Urinary bladder (tissue), 3 donors: ENCODE measurements at regions not wholly inside any gene's neighbourhood (a gene's known extent, or its start where the extent isn't known, plus 50 kb on each side); places are given as distances from the start of the nearest gene placed in this dataset.

Source experiments
- DNase-seq: peaks from one replicate; pipeline ENCODE4 v3.0.0-alpha.2; 2015; ENCODE audit errors: extremely low spot score
- H3K27ac ChIP-seq: one replicate; pipeline ENCODE4 v1.5.1; 2013; ENCODE audit warnings: low read depth, mild to moderate bottlenecking, moderate library complexity
- H3K36me3 ChIP-seq: one replicate; pipeline ENCODE4 v1.6.1; 2013; ENCODE audit warnings: mild to moderate bottlenecking, moderate library complexity; ENCODE audit not compliant: insufficient read depth
- H3K4me1 ChIP-seq: one replicate; pipeline ENCODE4 v1.6.1; 2013; ENCODE audit warnings: mild to moderate bottlenecking, moderate library complexity; ENCODE audit not compliant: insufficient read depth
- H3K4me3 ChIP-seq: one replicate; pipeline ENCODE4 v1.5.1; 2013; ENCODE audit warnings: low read depth, low read length
- WGBS: extraction: QIAGEN DNeasy Blood & Tissue Kit; methylation state at CpG from one replicate; pipeline ENCODE4 v1.1.7; 2013; 5-methylcytosine and 5-hydroxymethylcytosine counted together
- donor health status: healthy with polysubstance abuse.
- donor health status: healthy.

DNA sequence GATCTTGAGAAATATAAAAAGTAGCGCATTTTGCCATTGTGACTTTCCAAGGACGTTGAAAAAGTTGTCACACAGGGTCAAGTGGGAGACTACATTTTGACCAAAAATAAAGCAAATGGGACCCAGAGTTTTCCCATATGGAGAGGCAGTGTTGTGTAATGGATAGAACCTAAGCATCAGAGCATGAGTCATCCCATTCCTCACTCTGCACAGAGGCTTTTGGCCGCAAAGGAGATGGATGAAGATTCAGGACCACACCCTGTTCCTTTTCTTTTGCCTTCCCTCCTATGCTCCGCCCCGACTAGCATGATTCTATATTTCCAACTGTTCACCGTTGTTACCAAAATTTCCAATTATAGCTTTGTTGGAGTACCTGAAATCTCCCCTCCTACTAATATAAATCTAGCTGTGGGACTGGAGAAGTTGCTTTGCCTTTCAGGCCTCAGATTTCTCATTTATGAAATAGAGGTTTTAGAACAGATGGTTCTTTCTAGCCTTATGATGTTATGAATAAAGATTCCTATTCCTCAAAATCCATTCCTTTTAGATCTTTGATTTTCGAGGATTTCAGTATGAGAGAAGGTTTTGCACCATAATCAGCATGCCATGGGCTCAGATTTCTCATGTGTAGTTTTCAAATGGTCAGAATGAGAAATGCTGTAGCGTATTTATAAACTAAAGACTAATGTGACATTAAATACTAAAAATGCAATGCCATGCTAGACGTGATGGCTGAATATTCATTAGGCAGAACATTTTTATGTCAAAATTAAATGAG lies 921.9 kb upstream of the TENM4 start:
- 89% methylated on average over 9 of the region's 9 CpGs for WGBS
- H3K36me3 ChIP-seq: no peaks in the 10 kb centered on the region
- no peak for DNase-seq
- H3K4me1 ChIP-seq: no peaks in the 10 kb centered on the region
- no peak overlapping the region for H3K27ac ChIP-seq
- H3K4me3 ChIP-seq: no peak overlapping the region

DNA sequence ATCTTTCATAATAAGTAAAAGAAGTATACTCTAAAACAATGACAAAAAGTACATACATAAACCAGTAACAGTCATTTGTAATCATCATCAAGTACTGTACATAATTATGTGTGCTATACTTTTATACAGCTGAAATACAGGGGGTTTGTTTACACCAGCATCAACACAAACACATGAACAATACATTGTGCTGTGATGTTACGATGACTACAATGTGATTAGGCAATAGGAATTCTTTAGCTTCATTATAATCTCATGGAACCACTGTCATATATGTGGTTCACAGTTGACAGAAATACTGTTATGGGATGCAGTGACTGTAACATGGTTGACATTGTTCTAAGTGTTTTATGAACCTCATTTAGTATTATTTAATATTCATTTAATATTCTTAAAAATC lies 914.4 kb upstream of the TENM4 start:
- no peak for DNase-seq
- WGBS: 92% methylated on average over 1 of the region's 1 CpG
- no peaks in the 10 kb centered on the region for H3K4me1 ChIP-seq

DNA sequence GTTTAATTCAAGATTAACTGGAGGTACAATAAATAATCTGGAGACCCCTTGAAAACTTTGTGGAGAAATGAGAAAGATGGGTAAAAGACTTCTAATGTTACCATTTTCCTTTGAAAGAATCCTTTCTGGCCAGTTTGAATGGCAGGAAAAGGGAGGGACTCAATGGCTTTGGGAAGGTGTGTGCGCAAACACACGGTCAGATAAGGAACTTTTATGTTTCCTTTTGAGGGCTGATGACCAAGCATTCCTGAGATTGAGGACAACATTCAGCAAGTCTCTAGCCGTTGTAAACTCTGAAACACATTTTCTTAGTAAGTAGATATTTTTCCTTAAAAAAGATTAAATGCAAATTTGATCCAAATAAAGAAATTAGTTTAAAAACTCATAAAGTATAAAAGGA lies 909.7 kb upstream of the TENM4 start:
- Histone ChIP-seq H3K27ac (no peak overlapping the region), H3K4me1 (no peaks in the 10 kb centered on the region), H3K36me3 (no peaks in the 10 kb centered on the region), H3K4me3 (no peak overlapping the region)
- WGBS: 44% methylated on average over 3 of the region's 3 CpGs
- no peak for DNase-seq

More for the DNA sequence above, 914.4 kb upstream of the TENM4 start:
- Histone ChIP-seq H3K36me3 (no peaks in the 10 kb centered on the region), H3K4me3 (no peak overlapping the region), H3K27ac (no peak overlapping the region)

DNA sequence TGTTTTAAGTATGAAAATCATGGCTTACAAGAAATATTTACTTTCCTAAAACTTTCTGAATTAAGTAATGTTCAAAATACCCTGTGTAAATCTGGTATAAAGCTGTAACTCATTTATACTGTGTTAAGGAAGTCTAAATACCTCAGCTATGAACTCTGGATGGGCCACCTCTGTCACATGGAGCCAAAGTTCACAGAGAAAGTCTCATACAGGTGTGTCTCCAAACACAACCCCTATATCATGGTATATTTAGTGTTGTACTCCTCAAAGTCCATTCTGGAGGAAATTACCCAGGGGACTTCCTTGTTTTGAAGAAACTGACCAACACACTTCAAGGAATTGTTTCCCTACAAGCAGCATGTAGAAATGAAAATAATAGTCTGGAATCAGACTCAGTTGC lies 909.2 kb upstream of the TENM4 start:
- Histone ChIP-seq H3K4me3 (no peak overlapping the region), H3K36me3 (no peaks in the 10 kb centered on the region), H3K4me1 (no peaks in the 10 kb centered on the region), H3K27ac (no peak overlapping the region)
- DNase-seq: no peak

DNA sequence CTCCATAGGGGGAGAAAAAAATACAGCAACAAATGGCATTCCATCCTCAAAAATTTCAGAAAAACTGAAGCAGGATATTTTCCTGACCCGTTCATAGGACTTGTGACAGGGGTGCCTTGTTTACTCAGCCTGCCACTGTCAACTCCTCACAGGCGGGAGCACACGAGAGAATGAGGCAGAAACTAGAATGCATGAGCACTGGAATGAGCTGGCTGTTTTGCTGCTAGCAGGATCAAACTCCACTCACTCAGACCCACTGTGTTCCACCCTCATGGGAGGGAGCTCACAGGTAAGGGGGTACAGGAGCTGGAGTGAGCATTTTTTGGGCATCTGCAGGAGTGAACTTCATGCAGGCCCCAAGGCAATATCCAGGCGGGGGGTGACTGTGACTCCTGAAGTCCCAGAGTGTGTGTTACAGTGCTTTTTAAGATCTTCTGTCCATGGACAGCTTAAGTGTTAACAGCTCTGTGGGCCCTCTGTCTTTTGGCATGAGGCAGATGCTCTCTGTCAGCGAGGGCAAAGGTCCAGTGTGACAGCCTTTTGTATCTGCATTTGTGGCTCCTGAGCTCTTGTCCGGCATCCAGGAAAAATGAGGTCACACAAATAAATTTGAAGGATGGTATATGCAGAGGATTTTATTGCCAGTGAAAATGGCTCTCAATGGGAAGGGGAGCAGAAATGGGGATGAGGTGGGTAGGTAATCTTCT lies 905.7 kb upstream of the TENM4 start:
- no peak overlapping the region for H3K4me3 ChIP-seq
- 62% methylated on average over 6 of the region's 6 CpGs for WGBS
- no peak overlapping the region for H3K27ac ChIP-seq
- no peaks in the 10 kb centered on the region for H3K4me1 ChIP-seq
- DNase-seq: no peak
- H3K36me3 ChIP-seq: no peaks in the 10 kb centered on the region

DNA sequence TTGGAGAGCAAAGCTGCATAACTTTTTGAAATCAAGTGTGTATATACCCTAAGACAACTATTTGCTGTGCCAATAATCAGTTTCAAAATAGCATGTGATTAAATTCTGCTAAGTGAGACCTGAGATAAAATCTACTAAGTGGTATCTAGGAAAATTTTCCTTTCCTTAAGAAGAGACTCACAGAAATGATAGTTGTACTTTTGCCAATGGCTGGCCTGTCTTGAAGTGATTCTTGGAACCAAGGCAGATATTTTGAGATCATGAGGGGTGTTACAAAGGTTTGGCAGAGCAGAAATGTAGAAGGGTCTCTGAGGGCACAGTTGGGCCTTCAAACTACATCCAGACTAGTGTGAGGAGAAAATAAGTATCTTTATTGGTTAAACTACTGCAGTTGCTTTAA lies 902.6 kb upstream of the TENM4 start:
- DNase-seq: no peak
- no peaks in the 10 kb centered on the region for H3K4me1 ChIP-seq
- no peak overlapping the region for H3K27ac ChIP-seq
- H3K36me3 ChIP-seq: no peaks in the 10 kb centered on the region
- H3K4me3 ChIP-seq: no peak overlapping the region

DNA sequence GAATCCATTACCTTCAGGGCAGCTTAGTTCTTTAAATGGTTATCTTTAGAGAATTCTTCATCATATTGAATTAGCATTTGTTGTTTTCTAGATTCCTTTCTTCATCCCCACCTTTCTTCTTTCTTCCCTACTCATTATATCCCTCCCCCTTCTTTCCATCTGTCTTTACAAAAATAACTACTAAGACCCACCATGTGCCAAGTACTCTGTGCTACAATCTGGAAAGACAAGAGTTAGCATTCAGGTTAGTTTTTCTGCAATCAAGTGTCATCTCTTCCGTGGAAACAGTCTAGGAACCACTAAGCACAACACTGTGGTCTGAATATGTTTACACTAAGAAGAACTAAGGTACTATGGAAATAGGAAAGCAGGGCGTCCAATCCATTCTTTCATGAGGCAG lies 897.4 kb upstream of the TENM4 start:
- no peaks in the 10 kb centered on the region for H3K4me1 ChIP-seq
- WGBS: 37% methylated on average over 2 of the region's 2 CpGs
- H3K4me3 ChIP-seq: no peak overlapping the region
- no peaks in the 10 kb centered on the region for H3K36me3 ChIP-seq
- no peak overlapping the region for H3K27ac ChIP-seq
- DNase-seq: no peak

DNA sequence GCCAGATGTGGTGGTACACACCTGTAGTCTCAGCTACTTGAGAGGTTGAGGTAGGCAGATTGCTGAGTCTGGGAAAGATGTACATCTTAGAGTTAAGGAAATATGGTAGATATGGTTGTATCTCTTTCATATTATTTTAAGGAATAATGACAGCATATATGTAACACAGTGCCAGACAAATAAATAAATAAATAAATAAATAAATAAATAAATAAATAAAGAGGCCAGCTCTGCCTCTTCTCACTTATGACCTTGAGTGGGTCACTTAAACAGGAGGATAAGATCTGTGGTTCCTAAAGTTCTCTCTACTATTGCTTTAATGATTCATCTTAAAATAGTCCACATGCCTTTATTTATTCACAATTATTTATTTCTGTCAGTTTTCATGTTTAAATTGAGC lies 890.9 kb upstream of the TENM4 start:
- Histone ChIP-seq H3K27ac (no peak overlapping the region), H3K36me3 (no peaks in the 10 kb centered on the region), H3K4me1 (no peaks in the 10 kb centered on the region), H3K4me3 (no peak overlapping the region)
- DNase-seq: no peak

DNA sequence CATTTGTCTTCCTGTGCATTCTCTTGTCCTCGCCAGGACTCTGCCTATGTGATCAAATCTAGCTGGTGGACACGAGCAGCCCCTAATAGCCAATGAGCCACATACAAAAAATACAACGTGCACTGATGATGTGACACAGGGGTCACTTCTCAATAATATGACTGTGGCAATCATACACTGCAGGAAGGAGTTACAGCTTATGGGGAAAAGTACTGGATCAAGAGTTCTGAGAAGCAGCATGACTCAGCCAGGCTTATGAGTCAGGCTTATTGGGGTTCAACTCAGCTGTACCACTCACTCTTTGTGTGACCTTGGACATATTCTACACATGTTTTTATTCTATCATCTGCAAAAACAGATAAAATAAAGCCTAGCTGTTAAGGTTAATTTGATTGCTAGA lies 889.4 kb upstream of the TENM4 start:
- no peak for DNase-seq
- no peaks in the 10 kb centered on the region for H3K4me1 ChIP-seq
- no peak overlapping the region for H3K4me3 ChIP-seq
- no peaks in the 10 kb centered on the region for H3K36me3 ChIP-seq
- 73% methylated on average over 3 of the region's 3 CpGs for WGBS
- H3K27ac ChIP-seq: no peak overlapping the region

DNA sequence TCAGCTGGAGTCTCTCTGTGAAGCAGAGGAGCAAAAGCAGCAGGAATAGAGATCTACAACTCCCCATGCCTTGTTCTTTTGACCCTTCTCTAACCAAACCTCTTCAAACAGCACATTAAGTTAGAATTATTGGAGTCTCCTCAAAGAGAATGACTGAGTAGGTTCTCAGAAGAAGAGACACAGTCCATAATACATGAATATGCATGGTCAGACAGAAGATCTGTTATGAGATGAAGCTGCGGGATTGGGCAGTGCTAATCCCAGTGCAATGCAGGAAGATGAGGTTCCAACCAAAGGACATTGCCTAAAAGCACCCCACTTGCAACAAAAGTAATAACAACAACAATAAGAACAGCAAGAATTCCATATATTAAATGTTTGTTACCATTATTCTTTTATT lies 887.9 kb upstream of the TENM4 start:
- WGBS: 89% methylated on average over 1 of the region's 1 CpG
- Histone ChIP-seq H3K4me1 (no peaks in the 10 kb centered on the region), H3K36me3 (no peaks in the 10 kb centered on the region), H3K27ac (no peak overlapping the region), H3K4me3 (no peak overlapping the region)
- DNase-seq: no peak

DNA sequence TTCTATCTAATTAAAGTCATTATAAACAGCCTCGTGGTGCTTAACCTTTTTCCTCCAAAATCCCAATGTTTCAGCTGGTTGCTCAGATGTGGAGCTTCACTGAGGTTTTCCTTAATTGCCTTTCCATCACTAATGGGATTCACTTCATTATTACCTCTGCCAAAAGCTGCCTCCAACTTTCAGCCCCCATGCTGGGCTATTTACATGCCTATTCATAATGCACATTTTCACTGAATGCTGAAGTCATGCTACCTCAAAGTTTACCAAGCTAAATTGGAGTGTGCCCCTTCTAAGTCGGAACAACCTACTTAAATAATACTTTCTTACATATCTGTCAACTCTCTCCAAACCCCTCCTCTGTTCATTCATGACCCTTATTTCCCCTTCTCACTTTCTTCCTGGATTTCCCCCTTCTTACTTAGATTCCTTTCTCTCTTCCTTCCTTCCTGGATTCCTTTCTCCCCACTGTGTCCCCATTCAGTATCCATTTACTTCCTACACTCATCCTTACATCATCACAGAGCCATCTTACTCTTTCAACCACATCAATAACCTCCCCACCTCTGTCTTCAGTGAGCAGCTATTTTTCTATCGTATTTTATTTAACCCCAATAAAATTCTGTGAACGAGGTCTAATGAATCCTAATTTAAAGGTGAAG lies 887.3 kb upstream of the TENM4 start:
- H3K4me1 ChIP-seq: no peaks in the 10 kb centered on the region
- WGBS: 72% methylated on average over 4 of the region's 4 CpGs
- no peak for DNase-seq
- no peak overlapping the region for H3K27ac ChIP-seq
- H3K36me3 ChIP-seq: no peaks in the 10 kb centered on the region
- no peak overlapping the region for H3K4me3 ChIP-seq

DNA sequence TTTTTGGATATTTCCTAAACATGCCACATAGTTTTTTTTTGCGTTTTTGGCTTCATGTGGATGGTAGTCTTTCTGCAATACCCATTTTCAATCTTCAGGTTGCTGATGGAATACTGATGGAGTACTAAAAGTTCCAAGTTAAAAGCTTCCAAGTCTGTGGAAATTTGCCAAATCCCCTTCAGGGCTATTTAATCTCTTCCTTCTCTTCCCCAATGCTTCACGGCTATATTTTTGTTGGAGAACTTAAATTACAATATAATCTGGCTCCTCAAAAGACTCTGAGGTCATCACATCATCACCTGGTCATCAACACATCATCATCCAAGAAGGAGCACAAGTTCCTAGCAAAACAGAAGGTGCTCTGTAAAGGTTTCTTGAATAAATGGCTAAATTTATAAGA lies 881.0 kb upstream of the TENM4 start:
- Histone ChIP-seq H3K27ac (no peak overlapping the region), H3K4me3 (no peak overlapping the region), H3K36me3 (no peaks in the 10 kb centered on the region), H3K4me1 (no peaks in the 10 kb centered on the region)
- DNase-seq: no peak
- WGBS: 47% methylated on average over 2 of the region's 2 CpGs

DNA sequence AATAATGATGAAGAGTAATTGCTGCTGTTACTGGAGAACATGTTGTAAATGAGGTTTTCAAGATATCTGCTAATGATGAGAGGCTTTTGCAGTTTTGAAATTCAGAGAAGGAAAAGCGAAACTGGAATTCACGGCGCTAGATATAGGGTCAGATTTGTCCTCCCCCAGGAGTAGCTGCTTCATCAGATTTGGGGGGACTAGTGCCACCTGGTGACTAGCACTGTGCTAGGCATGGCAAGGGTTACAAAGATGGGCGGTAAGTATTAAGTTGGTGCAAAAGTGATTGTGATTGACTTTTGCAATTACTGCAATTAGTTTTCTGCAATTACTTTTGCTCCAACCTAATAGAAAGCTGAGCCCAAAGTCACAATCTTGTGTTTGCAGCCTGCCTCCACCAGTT lies 879.9 kb upstream of the TENM4 start:
- WGBS: 87% methylated on average over 4 of the region's 4 CpGs
- Histone ChIP-seq H3K4me3 (no peak overlapping the region), H3K27ac (no peak overlapping the region), H3K36me3 (no peaks in the 10 kb centered on the region), H3K4me1 (no peaks in the 10 kb centered on the region)
- no peak for DNase-seq

DNA sequence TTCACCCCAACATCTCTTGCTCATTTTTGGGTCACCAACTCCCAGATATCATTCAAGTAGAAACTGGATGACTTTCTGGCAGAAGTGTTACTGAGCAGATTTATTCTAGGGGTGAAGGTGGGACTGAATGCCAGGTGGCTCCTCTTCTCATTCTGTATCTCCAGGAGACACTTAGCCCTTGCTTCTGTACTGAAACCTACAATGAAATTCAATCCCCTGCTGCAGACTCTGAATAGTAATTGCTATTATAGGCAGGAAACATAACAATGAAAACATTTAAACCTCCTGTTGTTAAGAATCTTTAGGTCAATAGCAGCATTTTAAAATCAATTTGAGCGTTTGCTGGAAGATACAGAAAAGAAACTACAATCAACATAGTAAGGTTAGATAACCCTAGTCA lies 879.4 kb upstream of the TENM4 start:
- Histone ChIP-seq H3K27ac (no peak overlapping the region), H3K36me3 (no peaks in the 10 kb centered on the region), H3K4me3 (no peak overlapping the region), H3K4me1 (no peaks in the 10 kb centered on the region)
- DNase-seq: no peak
- 73% methylated on average over 1 of the region's 1 CpG for WGBS
